ENCODE measurements at regions not wholly inside any gene's neighbourhood (a gene's known extent, or its start where the extent isn't known, plus 50 kb on each side); places are given as distances from the start of the nearest gene placed in this dataset.

- in situ Hi-C loops (cut with MboI; ENCODE audit: low pct_ligation_motif_present in 1 of 4, low pct_unique_long_range_greater_than_20kb in 1 of 4, low sequenced_read_pairs in 3 of 4): no loop called here
- no peak for TF ChIP-seq CTCF (IDR thresholded peaks at IDR 0.05)
- Histone ChIP-seq H3K9me3 (no peaks in the 10 kb centered on the region), H3K27me3 (no peaks in the 10 kb centered on the region), H3K4me1 (no peaks in the 10 kb centered on the region), H3K4me3 (no peak overlapping the region), H3K27ac (no peak overlapping the region), H3K36me3 (no peaks in the 10 kb centered on the region)
- DNase-seq: no peak
- intact Hi-C loops (cut with DNase I; ENCODE audit: low total_unique reads): no loop called here
- WGBS, 2 donors (ENCODE audit: low coverage in 1 of 2): 76% methylated on average over 5 of the region's 5 CpGs; no CpG with 5 or more reads in 1 of the 2 donors
These were observed 423.1 kb downstream of the BCOR start for GRCh38 chrX:39674490-39675161.

DNA sequence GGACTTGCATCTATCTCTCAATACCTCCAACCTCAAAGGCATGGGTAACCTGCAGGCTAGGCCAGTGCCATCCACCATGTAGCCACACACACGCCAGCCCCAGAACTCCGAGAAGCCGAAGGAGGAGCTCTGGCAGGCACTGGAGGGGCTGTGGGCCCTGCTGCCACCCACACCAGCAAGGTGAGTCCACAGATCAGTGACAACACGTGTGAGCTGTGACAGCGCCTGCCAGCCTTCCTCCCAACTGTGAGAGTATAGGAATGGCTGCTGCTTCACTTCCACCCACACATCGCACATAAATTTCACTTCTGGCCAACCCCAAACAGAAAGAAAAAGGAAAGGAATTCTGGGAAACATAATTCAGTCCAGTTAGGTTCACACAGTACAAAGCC lies 422.6 kb downstream of the BCOR start:
- no peaks in the 10 kb centered on the region for H3K4me1 ChIP-seq
- intact Hi-C loops (cut with DNase I; ENCODE audit: low total_unique reads): no loop called here
- H3K27me3 ChIP-seq: no peaks in the 10 kb centered on the region
- H3K27ac ChIP-seq: no peak overlapping the region
- in situ Hi-C loops (cut with MboI; ENCODE audit: low pct_ligation_motif_present in 1 of 4, low pct_unique_long_range_greater_than_20kb in 1 of 4, low sequenced_read_pairs in 3 of 4): no loop called here
- no peaks in the 10 kb centered on the region for H3K9me3 ChIP-seq
- H3K36me3 ChIP-seq: no peaks in the 10 kb centered on the region
- WGBS, 2 donors (ENCODE audit: low coverage in 1 of 2): 85% methylated on average over 6 of the region's 6 CpGs; no CpG with 5 or more reads in 1 of the 2 donors
- no peak for DNase-seq
- H3K4me3 ChIP-seq: no peak overlapping the region
- TF ChIP-seq POLR2AphosphoS5 (IDR thresholded peaks at IDR 0.05) (no peak), EP300 (IDR thresholded peaks at IDR 0.05; ENCODE audit: low read depth) (no peak), CTCF (IDR thresholded peaks at IDR 0.05) (no peak), POLR2A (IDR thresholded peaks at IDR 0.05) (no peak)

GRCh38 chrX:39675619-39676018 lies 422.1 kb downstream of the BCOR start:
- Histone ChIP-seq H3K27me3 (no peaks in the 10 kb centered on the region), H3K4me3 (no peak overlapping the region), H3K4me1 (no peaks in the 10 kb centered on the region), H3K9me3 (no peaks in the 10 kb centered on the region), H3K36me3 (no peaks in the 10 kb centered on the region), H3K27ac (no peak overlapping the region)
- DNase-seq: peak; percentile 24
- no peak for TF ChIP-seq CTCF (IDR thresholded peaks at IDR 0.05)
- no peak for TF ChIP-seq POLR2AphosphoS5 (IDR thresholded peaks at IDR 0.05)
- TF ChIP-seq POLR2A (IDR thresholded peaks at IDR 0.05): no peak
- no peak for TF ChIP-seq EP300 (IDR thresholded peaks at IDR 0.05; ENCODE audit: low read depth)
- intact Hi-C loops (cut with DNase I; ENCODE audit: low total_unique reads): no loop called here
- in situ Hi-C loops (cut with MboI; ENCODE audit: low pct_ligation_motif_present in 1 of 4, low pct_unique_long_range_greater_than_20kb in 1 of 4, low sequenced_read_pairs in 3 of 4): no loop called here
- 38% methylated on average over 2 of the region's 2 CpGs; no CpG with 5 or more reads in 1 of the 2 donors for WGBS, 2 donors (ENCODE audit: low coverage in 1 of 2)

DNA sequence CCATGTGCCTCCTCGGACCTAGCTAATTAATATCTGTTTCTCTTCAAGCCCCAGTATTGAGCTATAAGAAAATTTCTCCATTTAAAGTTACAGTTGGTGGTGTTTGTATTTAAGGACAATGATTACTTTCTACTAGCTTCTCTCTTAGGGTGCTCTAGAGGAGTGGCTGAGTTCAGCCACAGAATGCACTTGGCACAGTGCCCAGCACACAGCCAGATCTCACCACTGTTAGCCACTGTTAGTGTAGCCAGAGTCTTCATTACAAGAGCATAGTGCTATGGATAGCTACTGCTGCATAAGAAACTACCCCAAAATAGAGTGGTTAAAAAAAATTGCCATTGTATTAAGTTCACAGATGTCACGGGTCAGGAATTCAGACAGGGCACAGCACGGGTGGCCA lies 421.3 kb downstream of the BCOR start:
- Histone ChIP-seq H3K9me3 (no peaks in the 10 kb centered on the region), H3K4me1 (no peaks in the 10 kb centered on the region), H3K27ac (no peak overlapping the region), H3K4me3 (no peak overlapping the region), H3K36me3 (no peaks in the 10 kb centered on the region), H3K27me3 (no peaks in the 10 kb centered on the region)
- WGBS, 2 donors (ENCODE audit: low coverage in 1 of 2): 77 to 83% methylated on average over 1 to 3 of the region's 3 CpGs
- TF ChIP-seq POLR2AphosphoS5 (IDR thresholded peaks at IDR 0.05) (no peak), EP300 (IDR thresholded peaks at IDR 0.05; ENCODE audit: low read depth) (no peak), CTCF (IDR thresholded peaks at IDR 0.05) (no peak), POLR2A (IDR thresholded peaks at IDR 0.05) (no peak)
- in situ Hi-C loops (cut with MboI; ENCODE audit: low pct_ligation_motif_present in 1 of 4, low pct_unique_long_range_greater_than_20kb in 1 of 4, low sequenced_read_pairs in 3 of 4): no loop called here
- intact Hi-C loops (cut with DNase I; ENCODE audit: low total_unique reads): no loop called here
- DNase-seq: no peak

Measured in transverse colon (tissue), 4 donors.